ENCODE measurements at regions not wholly inside any gene's neighbourhood (a gene's known extent, or its start where the extent isn't known, plus 50 kb on each side); places are given as distances from the start of the nearest gene placed in this dataset.
"Not testable (repeated sequence)": the region's sequence is repeated elsewhere in the genome, so short reads cannot be mapped to it uniquely, and the experiment has no call there.

GRCh38 chr20:29031262-29031982, 2226.0 kb upstream of the DEFB115 start:
- H3K27ac ChIP-seq = not testable (repeated sequence)

GRCh38 chr20:29044239-29044638, 2213.2 kb upstream of the DEFB115 start:
- peak; percentile 69 for TF ChIP-seq CTCF (IDR thresholded peaks at IDR 0.05)
- not testable (repeated sequence) for H3K27ac ChIP-seq

- H3K27ac ChIP-seq = not testable (repeated sequence)
- TF ChIP-seq CTCF (IDR thresholded peaks at IDR 0.05) = peak; percentile 69
Measured at GRCh38 chr20:29050008-29050606, 2207.4 kb upstream of the DEFB115 start.

- TF ChIP-seq CTCF (IDR thresholded peaks at IDR 0.05) = peak; percentile 81
- H3K27ac ChIP-seq = not testable (repeated sequence)
Measured at GRCh38 chr20:29057866-29058484, 2199.5 kb upstream of the DEFB115 start.

- H3K27ac ChIP-seq = not testable (repeated sequence)
Measured at GRCh38 chr20:29062451-29062850, 2195.0 kb upstream of the DEFB115 start.

GRCh38 chr20:29066341-29066740, 2191.1 kb upstream of the DEFB115 start:
- H3K27ac ChIP-seq = not testable (repeated sequence)

GRCh38 chr20:29073640-29074039, 2183.8 kb upstream of the DEFB115 start:
- not testable (repeated sequence) for H3K27ac ChIP-seq

GRCh38 chr20:29079769-29080690, 2177.4 kb upstream of the DEFB115 start:
- TF ChIP-seq ZFX (IDR thresholded peaks at IDR 0.05; ENCODE audit: borderline replicate concordance) (no peak), CTCF (IDR thresholded peaks at IDR 0.05) (peak; percentile 50)

GRCh38 chr20:29081712-29082111, 2175.8 kb upstream of the DEFB115 start:
- H3K27ac ChIP-seq = not testable (repeated sequence)

More at GRCh38 chr20:29079769-29080690, 2177.4 kb upstream of the DEFB115 start:
- peak overlapping the region; percentile 78 for H3K27ac ChIP-seq
